GM19372 (cell line): ENCODE measurements at regions not wholly inside any gene's neighbourhood (a gene's known extent, or its start where the extent isn't known, plus 50 kb on each side); places are given as distances from the start of the nearest gene placed in this dataset.

Experiments used
- ATAC-seq: cut with Tn5 transposase; IDR thresholded peaks from one replicate; pipeline ENCODE4 v1.9.1; 2021; ENCODE audit warnings: mild to moderate bottlenecking, low read depth, moderate library complexity; ENCODE audit not compliant: unreplicated experiment

DNA sequence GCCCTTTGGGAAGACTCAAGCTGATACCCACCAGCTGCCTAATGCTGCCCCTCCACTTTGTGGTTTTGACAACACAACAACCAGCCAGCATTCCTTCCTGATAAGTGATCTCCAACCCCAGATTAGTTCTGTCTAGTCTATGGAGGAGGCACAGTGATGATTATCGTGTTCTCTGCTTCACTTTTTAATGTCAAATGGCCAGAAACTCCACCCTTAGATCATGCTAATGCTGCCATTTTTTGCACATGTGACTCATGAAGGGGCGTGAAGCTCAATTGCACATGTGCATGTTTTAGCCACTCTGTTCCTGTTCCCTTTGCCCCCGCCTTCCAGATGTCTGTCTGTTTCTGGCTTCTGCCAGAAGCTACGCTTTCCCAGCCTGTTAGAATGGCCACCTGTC is 199.8 kb downstream of the COG6 start:
- no peak for ATAC-seq

DNA sequence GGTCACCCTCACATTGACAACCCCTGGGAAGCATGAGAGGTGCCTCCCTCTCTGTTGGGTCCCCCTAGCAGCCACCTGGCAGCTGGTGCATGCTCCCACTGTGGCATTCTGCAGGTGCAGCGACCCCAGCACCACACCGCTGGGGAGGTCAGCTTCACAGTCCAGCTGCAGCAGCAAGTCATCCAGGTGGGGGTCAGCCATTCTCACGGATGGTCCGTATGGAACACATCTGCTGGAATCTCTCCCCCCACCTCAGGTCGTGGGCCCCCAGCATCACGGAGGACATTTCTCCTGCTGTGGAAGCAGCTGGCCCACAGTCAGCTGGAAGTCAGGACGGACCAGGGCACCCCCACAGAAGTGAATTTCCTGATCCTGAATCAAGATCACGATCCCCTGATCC is 201.3 kb downstream of the COG6 start:
- no peak for ATAC-seq

DNA sequence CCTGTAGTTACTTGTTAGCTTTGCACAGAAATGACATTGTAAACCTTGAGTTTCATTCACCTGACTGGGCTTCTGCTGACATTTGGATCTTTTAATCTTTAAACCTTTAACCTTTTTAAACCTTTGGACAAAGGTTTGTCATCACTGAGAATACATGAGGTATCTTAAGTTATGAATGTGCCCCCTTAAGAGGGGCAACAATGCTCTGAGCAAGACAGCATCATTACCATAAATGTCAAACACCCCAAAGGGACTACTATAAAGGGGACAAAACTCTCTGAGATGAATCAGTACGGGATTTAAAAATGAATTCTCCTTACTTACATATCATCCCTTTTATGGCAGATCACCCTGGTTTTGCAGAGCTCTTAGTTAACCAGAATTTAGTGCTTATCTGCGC is 203.3 kb downstream of the COG6 start:
- no peak for ATAC-seq

DNA sequence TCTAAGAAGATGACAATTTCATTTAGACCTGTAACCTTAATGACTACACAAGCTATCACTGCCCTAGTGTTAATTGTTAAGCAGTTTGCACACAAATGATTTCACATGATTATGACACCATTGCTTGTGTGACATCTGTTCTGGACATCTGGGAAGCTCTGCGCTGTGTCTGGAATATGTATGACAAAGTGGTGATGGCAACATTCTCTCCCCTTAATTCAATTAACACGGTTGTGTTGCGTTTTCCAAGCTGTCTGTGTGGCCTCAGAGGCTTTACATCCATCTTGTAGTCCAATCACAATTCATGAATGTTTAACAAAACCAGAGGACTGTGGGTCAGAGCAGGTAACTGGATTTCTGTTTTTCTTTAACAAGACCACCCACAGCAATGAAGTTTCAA is 204.4 kb downstream of the COG6 start:
- ATAC-seq: no peak

DNA sequence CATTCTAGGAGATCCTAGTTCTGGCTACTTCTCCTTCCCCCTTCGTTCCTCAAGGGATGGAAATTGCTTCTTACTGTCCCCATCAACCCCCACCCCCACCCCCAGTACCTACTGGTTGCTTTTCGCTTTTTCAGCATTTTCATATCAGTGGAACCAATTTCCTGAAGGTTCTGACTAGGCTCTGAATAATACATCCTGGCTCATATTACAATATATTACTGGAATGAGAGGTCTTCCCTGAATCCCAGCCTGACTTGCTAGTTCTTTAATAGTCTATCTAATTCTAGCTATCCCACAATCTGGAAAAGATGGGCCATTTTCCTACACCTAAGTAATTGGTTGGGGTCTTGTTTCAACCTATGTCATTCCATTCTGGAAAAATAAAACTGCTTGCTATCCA is 207.4 kb downstream of the COG6 start:
- ATAC-seq: no peak

DNA sequence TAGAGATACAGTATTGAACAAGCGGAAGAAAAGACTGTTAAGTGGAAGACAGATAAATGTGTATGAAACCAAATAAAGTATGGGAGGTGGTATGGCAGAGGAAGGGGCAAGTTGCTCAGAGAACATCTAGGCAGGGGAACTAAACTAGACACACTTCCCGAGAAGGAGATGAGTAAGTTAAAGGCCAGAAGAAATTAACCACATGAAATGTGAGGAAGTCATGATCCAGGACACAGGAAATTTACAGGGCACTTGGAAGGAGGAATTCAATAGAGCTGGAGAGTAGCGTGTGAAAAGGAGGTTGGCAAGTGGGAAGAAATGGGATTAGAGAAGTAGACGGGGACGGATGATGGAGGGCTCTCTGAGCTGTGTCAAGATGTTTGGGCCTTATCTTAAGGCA is 208.8 kb downstream of the COG6 start:
- no peak for ATAC-seq

DNA sequence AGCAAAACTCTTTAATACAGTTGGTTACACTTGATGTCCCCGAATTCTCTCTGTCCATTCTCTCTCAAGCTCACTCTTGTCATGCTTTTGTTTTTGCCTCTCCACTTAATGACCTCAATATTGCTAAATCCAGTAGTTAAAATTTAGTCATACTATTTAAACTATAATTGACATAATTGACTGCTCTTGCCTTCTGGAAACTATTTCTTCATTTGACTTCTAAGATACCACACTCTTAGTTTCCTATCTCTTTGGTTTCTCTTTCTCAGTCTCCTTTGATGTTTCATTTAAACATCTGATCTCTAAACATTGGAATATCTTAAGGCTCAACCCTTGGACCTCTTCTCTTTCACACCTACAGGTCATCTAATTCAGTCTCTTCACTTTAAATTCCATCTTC is 211.3 kb downstream of the COG6 start:
- ATAC-seq: no peak

DNA sequence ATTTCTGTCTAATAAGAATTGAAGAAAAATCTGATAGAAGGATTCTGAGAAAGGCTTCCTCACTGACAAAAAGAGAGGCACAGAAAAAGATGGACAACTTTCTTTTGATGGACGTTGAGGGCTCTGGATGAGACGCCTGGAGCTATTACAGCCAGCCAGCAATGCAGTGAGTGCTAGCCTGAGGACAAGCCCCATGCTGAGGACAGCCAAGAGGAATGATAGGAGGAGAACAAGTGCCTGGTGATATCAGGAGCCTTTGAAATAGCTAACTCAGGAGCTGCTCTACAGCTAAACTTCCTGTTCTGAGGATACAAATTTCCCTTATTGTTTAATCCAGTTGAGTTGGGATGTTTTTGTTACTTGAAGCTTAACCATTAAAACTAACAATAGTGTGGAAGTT is 212.3 kb downstream of the COG6 start:
- ATAC-seq: no peak

DNA sequence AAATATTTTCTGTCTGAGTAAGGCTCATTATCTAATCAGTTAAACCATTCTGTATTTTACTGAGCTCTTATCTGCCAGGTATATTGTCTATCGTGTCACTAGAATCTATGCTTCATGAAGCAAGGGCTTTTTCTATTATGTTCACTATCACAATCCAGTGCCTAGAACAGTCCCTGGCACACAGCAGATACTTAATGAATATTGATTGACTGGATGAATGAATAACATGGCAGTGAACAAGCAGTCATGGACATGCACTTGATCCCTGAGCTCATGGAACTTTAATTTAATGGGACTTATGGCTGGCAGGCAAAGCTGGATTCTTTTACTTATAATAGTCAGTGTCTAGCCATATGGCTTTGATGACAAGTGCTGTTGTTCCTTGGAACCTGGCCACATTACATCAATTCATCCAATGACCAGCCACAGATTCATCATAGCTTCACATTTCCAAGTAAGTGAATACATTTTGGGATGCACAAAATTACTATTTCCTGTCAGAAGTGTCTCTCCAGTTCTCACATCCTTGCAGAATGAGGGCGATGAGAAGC is 214.8 kb downstream of the COG6 start:
- ATAC-seq: no peak

DNA sequence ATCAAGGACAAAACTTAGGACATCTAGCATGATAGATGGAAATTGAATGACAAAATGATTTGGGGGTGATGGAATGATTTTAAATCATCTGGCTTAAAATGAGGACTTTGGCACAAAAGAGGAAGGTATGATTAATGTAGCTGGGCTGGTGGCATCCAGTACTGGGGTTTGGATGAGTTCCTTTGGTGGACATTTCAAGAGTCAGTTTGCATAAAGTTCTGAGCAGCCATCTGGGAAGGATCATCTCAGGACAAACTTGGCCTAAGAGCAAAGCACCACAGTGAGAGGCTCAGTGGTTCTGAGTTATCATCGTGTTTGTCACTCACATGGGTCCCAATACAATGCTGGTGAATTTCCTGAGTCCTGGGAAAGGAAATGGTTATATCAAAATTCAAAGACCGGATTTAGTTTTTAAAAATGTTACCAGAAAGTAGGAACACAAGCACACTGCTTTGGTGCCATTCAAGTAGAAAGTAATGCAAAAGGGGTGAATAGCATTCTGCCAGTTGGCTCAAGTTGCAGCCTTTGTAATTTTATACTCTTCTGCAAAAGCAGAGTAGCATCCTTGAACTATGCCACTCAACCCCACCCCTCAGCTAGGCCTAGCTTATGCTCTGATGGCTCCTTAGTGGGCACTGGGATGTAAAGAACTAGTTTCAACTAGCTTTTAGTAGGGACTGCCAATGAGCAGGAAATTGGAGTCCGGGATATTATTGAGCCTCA is 219.0 kb downstream of the COG6 start:
- no peak for ATAC-seq

DNA sequence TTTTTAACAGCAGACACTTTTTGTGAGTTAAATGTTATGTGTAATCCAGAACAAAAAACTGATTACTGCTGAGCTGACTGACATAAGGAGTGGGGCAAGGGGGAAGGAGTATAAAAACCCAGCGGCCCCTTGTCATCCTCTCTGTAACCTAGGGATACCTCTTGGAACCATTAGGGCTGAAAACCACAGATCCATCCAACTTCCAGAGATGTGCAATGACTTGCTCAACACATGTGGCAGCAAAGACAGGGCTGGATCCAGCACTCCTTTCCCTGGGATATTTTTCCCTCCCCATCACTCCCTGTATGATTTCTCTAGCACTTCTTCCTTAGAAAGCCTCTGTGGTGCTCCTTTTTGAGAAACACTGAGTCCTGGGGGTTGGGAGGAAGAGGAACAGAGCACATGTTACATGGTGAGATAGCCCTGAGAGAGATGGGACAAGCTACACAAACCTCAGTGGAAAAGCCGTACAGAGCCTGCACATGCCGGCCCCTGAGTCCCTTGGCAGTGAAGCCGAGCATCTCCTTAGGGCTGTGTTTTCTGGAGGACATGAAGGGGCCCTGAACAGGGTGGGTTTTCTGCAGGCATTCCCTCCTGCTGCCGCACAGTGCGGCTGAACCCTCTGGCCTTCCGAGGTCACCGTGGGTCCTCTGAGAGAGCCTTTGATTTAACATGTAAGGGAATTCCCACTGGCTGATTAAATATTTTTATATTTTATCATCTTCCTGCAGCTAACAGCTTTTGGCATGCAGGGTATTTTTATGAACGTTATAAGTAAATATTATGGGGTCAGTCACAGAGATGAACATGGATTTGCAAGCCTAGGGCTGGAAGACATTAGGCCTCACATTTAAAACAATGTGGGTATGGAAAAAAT is 219.9 kb downstream of the COG6 start:
- ATAC-seq: no peak

DNA sequence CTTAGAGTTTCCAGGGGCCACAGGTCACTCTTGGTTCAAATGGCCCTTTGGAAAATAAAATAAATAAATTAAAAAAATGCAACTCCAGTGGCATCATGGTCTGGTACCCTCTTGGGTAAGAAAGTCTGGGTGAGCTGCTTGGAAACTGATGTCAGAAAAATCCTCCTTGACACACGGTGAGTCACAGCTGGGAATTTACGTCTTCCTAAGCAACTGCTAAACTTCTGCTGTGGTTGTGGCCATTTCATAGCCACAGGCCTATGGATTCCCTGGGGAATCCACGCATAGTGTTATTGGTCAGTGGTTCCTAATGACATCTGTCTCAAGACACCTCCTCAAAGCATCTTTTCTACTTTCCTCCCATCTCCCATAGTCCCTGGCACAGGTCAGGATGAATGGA is 220.8 kb downstream of the COG6 start:
- ATAC-seq: no peak

DNA sequence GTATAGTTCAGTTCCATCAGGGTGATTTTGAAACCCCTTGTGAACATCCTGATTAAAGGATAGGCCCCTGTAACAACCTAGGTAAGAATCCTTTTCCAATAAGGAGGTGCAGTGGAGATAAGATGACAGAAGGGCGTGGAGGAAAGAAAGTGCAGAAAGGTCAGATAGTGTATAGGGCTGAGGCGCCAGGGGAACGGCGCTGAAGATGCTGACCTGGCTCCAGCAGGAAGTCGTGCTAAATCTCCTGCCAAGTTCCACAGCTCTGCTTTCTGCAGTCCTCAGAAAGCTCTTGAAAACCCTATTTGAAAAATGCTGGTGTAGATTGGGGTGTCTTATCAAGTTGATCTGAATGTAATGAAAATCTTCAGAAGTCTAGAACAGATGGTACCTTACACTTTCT is 221.7 kb downstream of the COG6 start:
- ATAC-seq: no peak

DNA sequence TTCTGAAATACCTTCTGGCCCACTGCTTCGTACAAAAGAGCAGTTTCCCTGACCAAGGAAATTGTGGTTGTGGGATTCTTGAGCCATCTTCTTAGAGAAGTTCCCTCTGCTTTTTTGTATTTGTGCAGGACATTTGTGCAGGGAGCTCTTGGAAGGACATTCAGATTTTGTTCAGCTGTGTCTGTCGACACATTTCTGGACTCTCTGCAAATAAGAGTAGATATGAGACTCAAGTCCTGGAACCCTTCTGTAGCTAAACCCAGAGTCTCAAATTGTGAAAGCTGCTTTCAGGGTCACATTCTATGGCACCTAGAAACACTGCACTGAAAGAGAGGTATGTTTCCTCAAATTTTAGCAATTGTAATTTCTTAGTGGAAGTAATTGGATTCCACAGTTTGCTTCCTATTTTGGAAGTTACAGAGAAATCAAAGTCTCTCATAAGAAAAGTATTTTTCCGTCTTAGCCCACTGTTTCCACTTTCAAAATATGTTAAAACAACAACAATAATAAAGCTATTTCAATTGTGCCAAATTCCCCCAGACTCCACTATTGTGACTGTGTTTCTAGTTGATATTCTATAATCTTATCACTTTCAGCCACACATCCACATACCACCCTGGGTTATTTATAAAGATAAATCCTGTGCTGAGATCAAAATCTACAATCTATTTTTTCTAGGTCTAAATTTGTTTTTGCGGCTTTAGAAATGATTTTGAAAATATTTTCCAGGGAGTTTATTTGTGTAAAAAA is 224.0 kb downstream of the COG6 start:
- ATAC-seq: no peak

DNA sequence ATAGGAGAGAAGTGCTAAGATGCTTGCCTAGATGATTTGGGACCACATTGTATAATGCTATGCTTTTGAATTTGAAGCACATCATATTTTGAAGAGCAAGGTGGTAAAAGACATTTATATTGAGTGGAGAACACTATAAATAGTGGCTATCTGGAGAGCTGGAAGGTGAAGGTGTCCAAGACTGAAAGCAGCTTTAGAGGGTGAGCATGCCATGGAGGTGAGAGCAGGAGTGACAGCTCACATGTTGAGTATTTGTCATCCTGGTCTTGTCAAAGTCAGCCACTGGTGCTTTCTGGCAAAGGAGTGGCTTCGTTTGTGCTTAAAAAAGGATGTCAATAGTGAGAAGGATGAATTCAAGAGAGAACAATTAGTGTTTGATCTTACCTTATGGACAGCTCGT is 225.9 kb downstream of the COG6 start:
- ATAC-seq: no peak

DNA sequence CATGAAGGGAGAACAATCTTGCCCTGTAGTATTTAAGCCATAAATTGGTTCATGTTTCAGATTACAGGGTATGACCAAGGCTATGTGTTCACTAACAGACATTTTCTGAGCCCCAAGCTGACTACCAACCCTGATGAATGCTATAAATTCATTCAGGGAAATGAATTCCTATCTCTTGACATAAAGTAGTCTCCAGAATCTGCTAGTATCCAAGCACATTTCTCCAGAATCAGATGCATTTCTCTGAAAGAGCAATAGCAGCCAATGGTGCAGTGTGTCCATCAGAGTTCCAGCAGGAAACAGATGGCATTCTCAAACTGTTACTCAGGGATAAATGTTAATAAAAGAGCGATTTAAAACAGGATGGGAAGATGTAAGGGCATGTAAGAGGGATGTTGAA is 226.4 kb downstream of the COG6 start:
- ATAC-seq: no peak

DNA sequence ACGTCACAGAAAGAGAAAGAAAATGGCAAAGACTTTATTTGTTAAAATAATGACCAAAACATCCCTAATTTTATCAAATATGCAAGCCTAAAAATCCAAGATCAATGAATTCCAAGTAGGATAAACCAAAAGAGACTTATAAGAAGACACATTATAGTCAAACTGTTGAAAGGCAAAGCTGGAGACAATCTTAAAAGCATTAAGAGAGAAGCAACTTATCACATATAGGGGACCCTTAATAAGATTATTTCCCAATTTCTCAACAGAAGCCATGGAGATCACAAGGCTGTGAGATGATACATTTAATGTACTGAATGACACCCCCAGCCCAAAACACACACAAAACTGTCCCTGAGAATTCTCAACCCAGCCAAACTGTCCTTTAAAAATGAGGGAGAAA is 228.7 kb downstream of the COG6 start:
- no peak for ATAC-seq

DNA sequence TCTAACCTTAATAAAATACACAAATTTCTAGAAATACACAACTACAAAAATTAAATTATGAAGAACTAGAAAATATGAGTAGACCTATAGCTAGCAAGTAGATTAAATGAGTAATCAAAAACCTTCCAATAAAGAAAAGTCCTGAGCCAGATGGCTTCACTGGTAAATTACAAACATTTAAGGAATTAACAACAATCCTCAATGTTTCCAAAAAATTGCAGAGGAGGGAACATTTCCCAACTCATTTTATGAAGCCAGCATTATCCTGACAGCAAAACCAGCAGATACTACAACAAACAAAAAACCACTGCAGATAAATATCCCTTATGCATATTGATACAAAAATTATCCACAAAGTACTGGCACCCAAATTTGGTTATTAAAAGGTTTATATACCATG is 230.9 kb downstream of the COG6 start:
- ATAC-seq: no peak

DNA sequence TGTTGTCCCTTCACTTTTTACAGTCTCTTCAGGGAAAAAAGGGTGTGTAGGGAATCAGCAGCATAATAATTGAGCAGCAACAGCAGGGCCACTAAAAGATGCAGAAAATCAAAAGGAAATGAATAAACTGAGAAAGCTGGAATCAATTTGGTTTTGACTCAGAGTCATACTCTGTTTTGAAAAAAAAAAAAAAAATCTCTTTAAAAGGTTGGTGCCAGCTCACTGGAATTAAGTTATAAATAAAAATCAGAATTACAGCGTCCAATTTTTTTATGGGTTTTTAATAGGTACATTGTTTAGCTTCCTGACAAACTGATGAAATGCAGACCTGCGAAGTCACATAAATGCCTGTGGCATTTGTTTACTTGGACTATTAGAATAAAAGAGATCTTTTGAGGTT is 231.9 kb downstream of the COG6 start:
- no peak for ATAC-seq

DNA sequence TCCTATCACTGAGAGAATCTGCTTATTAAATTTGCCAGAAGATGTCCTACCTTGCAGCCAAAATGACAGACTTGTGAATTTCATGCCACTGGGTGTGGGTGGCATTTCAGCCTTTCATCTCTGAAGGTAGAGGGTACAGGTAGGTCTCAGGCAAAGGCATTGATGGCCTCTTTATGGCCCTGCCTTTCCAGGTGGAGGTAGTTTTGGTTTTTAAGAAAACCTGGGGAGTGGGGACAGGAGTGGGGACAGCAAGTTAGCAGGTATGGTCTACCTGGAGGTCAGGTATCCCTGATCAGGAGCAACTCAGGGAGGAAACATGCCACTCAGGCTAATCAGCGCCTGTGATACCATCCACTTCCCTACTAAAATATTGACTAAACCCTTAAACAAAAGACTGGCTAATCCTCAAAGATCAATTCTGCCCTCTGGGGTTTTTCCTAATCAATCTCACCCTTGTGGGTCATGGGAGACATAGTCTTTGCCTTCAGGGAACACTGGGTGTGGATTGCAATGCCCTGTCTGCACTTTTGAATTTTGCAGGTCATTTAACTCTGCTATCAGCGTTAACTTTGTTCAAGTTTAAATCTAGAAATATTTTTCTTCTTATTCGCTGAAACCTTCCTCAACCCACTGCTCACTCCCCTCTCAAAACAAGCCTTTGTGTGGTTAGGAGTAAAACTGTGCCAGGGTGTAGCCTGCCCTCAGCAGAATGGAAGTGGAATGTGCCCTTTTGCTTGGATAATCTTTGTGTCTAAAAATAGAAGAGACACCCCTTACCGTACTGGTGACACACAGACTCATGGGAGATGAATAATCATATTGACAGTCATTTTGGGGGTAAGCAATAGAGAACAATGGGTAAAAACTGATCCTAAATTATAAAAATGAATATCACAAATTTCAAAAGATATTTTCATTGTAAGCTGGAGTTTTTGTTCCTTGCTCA is 233.7 kb downstream of the COG6 start:
- no peak for ATAC-seq
